ENCODE measurements at regions not wholly inside any gene's neighbourhood (a gene's known extent, or its start where the extent isn't known, plus 50 kb on each side); places are given as distances from the start of the nearest gene placed in this dataset.

DNA sequence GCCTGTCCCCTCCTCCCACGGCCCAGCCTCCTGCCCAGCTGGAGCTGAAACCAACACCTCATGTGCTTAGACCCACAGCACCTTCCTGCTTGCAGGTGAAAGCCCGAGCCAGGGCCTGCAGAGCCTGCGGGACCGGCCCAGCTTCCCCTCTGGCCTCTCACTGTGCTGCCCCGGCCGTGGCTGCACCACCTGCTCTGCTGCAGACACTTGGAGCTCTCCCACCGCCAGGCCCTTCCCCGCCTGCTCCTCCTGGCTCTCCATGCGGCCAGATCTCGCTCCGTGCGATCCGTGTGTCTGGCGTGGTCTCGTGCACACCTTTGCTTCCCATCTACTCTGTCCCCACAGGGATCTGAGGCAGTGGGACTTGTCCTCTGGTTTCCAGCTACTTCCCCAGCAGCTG lies 72.2 kb upstream of the FBRSL1 start:
- TF ChIP-seq ZNF565 (CRISPR knock-in tag; conservative IDR thresholded peaks at IDR 0.05; ENCODE audit: low read depth) (no peak), ZC3H10 (CRISPR knock-in tag; IDR thresholded peaks at IDR 0.05) (no peak), ZFP30 (CRISPR knock-in tag; IDR thresholded peaks at IDR 0.05) (no peak), OSR1 (CRISPR knock-in tag; IDR thresholded peaks at IDR 0.05) (no peak), ESRRG (CRISPR knock-in tag; IDR thresholded peaks at IDR 0.05) (no peak)
- ATAC-seq: no peak

DNA sequence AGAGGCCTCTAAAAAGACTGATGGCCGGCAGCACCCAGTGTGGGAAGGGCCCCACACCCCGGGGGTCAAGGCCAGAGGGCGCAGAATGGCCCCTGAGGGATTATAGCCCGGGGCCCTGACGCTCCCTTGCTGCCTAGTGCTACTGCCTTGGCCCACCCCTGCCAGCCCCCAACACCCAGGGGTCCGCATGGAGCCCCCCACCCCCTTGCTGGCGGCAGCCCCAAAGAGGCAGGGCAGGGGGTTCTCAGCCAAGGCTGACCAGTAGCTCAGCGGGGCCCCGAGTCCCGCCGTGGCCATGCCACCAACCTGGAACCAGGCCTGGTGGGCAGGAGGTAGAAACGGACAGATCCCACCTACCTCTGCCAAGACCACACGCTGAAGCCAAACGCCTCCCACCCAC lies 73.1 kb upstream of the FBRSL1 start:
- no peak for ATAC-seq
- TF ChIP-seq TCF4 (CRISPR knock-in tag; IDR thresholded peaks at IDR 0.05; ENCODE audit: borderline replicate concordance) (no peak), SNAI2 (CRISPR knock-in tag; IDR thresholded peaks at IDR 0.05) (no peak), RARB (CRISPR knock-in tag; IDR thresholded peaks at IDR 0.05) (no peak), ARNTL (CRISPR knock-in tag; IDR thresholded peaks at IDR 0.05; ENCODE audit: borderline replicate concordance, low read depth) (no peak)
- TF ChIP-seq, protein P1, sequence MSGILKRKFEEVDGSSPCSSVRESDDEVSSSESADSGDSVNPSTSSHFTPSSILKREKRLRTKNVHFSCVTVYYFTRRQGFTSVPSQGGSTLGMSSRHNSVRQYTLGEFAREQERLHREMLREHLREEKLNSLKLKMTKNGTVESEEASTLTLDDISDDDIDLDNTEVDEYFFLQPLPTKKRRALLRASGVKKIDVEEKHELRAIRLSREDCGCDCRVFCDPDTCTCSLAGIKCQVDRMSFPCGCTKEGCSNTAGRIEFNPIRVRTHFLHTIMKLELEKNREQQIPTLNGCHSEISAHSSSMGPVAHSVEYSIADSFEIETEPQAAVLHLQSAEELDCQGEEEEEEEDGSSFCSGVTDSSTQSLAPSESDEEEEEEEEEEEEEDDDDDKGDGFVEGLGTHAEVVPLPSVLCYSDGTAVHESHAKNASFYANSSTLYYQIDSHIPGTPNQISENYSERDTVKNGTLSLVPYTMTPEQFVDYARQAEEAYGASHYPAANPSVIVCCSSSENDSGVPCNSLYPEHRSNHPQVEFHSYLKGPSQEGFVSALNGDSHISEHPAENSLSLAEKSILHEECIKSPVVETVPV (CRISPR knock-in tag; IDR thresholded peaks at IDR 0.05): no peak

DNA sequence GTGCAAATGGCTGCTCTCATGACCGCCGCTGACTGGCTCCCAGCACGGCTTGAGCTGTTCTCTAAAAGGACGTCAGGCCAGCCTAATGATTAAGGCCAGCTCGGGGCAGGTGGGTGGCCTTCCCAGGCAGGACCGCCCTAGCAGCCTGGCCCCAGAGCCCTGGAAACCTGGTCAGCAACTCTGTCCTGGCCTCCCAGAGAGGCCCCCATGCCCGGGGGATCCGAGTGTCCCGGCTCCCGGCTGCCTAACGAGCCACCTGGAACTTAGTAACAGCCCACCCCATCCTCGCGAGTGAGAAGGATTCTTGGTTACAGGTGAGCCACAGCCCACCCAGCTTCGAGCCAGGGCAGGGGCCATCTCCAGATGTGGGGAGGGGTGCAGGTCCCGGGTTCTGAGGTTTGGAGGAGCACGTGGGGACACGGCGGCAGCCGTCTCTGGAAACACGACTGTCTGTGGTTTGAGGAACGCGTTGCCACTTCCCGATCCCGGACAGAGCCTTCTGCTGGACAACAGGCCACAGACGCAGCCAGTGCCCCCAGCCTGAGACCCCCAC lies 73.8 kb upstream of the FBRSL1 start:
- TF ChIP-seq ZFP30 (CRISPR knock-in tag; IDR thresholded peaks at IDR 0.05) (no peak), ARNTL (CRISPR knock-in tag; IDR thresholded peaks at IDR 0.05; ENCODE audit: borderline replicate concordance, low read depth) (no peak), ZNF8 (CRISPR knock-in tag; IDR thresholded peaks at IDR 0.05) (no peak), BACH2 (CRISPR knock-in tag; IDR thresholded peaks at IDR 0.05; ENCODE audit: borderline replicate concordance) (no peak), TCF4 (CRISPR knock-in tag; IDR thresholded peaks at IDR 0.05; ENCODE audit: borderline replicate concordance) (no peak), ISL1 (CRISPR knock-in tag; IDR thresholded peaks at IDR 0.05) (no peak), GLIS3 (CRISPR knock-in tag; IDR thresholded peaks at IDR 0.05) (no peak), ESRRG (CRISPR knock-in tag; IDR thresholded peaks at IDR 0.05) (no peak), TOX (CRISPR knock-in tag; IDR thresholded peaks at IDR 0.05; ENCODE audit: borderline replicate concordance) (no peak), RARB (CRISPR knock-in tag; IDR thresholded peaks at IDR 0.05) (no peak), PPARA (CRISPR knock-in tag; IDR thresholded peaks at IDR 0.05; ENCODE audit: borderline replicate concordance) (no peak), OSR1 (CRISPR knock-in tag; IDR thresholded peaks at IDR 0.05) (no peak)
- TF ChIP-seq, protein P2, sequence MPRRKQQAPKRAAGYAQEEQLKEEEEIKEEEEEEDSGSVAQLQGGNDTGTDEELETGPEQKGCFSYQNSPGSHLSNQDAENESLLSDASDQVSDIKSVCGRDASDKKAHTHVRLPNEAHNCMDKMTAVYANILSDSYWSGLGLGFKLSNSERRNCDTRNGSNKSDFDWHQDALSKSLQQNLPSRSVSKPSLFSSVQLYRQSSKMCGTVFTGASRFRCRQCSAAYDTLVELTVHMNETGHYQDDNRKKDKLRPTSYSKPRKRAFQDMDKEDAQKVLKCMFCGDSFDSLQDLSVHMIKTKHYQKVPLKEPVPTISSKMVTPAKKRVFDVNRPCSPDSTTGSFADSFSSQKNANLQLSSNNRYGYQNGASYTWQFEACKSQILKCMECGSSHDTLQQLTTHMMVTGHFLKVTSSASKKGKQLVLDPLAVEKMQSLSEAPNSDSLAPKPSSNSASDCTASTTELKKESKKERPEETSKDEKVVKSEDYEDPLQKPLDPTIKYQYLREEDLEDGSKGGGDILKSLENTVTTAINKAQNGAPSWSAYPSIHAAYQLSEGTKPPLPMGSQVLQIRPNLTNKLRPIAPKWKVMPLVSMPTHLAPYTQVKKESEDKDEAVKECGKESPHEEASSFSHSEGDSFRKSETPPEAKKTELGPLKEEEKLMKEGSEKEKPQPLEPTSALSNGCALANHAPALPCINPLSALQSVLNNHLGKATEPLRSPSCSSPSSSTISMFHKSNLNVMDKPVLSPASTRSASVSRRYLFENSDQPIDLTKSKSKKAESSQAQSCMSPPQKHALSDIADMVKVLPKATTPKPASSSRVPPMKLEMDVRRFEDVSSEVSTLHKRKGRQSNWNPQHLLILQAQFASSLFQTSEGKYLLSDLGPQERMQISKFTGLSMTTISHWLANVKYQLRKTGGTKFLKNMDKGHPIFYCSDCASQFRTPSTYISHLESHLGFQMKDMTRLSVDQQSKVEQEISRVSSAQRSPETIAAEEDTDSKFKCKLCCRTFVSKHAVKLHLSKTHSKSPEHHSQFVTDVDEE (CRISPR knock-in tag; IDR thresholded peaks at IDR 0.05): no peak
- TF ChIP-seq, protein P1 (CRISPR knock-in tag; IDR thresholded peaks at IDR 0.05): no peak
- no peak for ATAC-seq

DNA sequence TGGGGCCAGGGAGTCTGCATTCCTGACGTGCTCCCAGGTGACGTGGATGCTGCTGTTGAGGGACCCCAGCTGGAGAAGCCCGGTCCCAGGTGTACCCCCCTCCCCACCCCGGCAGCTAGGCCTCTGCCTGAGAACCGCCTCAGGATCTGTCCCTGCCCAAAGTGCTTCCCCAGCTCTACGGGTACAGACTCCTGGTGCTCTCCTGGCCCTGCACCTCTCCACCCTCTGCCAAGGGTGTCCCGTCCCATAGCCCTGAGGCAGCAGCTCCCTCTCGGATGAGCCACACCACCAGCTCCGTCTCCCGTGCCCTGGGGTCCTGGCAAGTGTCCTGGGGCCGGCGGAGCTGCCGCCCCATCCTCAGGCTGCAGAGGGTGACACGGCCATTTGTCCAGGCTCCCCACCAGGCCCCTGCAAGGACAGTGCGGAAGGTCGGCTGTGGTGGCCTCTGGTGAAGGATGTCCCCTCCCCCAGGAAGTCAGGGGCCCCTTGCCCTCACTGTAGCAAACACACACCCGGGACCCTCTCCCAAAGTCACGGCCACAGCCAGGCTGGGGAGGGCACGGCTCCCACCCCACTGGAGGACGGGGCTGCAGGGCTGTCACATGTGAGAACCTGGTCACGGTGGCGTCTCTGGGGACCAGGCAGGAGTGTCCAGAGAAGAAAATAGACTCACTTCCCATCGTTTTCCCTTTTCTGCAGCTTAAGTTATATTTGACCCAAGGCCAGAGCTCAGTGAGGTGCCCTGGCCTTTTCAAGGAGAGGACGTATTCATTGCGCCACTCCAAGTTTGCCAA lies 74.4 kb upstream of the FBRSL1 start:
- TF ChIP-seq ZNF8 (CRISPR knock-in tag; IDR thresholded peaks at IDR 0.05): no peak
- TF ChIP-seq ZNF565 (CRISPR knock-in tag; conservative IDR thresholded peaks at IDR 0.05; ENCODE audit: low read depth): no peak
- TF ChIP-seq, protein P3, sequence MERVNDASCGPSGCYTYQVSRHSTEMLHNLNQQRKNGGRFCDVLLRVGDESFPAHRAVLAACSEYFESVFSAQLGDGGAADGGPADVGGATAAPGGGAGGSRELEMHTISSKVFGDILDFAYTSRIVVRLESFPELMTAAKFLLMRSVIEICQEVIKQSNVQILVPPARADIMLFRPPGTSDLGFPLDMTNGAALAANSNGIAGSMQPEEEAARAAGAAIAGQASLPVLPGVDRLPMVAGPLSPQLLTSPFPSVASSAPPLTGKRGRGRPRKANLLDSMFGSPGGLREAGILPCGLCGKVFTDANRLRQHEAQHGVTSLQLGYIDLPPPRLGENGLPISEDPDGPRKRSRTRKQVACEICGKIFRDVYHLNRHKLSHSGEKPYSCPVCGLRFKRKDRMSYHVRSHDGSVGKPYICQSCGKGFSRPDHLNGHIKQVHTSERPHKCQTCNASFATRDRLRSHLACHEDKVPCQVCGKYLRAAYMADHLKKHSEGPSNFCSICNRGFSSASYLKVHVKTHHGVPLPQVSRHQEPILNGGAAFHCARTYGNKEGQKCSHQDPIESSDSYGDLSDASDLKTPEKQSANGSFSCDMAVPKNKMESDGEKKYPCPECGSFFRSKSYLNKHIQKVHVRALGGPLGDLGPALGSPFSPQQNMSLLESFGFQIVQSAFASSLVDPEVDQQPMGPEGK (CRISPR knock-in tag; IDR thresholded peaks at IDR 0.05; ENCODE audit: borderline replicate concordance): no peak
- no peak for TF ChIP-seq ZNF70 (CRISPR knock-in tag; IDR thresholded peaks at IDR 0.05)
- TF ChIP-seq, protein P1 (CRISPR knock-in tag; IDR thresholded peaks at IDR 0.05): no peak
- no peak for TF ChIP-seq TOX (CRISPR knock-in tag; IDR thresholded peaks at IDR 0.05; ENCODE audit: borderline replicate concordance)
- TF ChIP-seq, protein P2 (CRISPR knock-in tag; IDR thresholded peaks at IDR 0.05): no peak
- TF ChIP-seq, protein P4, sequence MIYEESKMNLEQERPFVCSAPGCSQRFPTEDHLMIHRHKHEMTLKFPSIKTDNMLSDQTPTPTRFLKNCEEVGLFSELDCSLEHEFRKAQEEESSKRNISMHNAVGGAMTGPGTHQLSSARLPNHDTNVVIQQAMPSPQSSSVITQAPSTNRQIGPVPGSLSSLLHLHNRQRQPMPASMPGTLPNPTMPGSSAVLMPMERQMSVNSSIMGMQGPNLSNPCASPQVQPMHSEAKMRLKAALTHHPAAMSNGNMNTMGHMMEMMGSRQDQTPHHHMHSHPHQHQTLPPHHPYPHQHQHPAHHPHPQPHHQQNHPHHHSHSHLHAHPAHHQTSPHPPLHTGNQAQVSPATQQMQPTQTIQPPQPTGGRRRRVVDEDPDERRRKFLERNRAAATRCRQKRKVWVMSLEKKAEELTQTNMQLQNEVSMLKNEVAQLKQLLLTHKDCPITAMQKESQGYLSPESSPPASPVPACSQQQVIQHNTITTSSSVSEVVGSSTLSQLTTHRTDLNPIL (CRISPR knock-in tag; IDR thresholded peaks at IDR 0.05; ENCODE audit: low read depth): no peak
- no peak for TF ChIP-seq GLIS3 (CRISPR knock-in tag; IDR thresholded peaks at IDR 0.05)
- ATAC-seq: peak; percentile 5; the same call in 2 of the 3 replicates

All from SK-N-SH treated with all-trans-retinoic acid at 6 μM for 48 hours (cell line).